Activated T-cell treated with anti-CD3 and anti-CD28 coated beads, Interleukin-2, amount 50 U/mL, for 72 hours (primary cell): ENCODE measurements at regions not wholly inside any gene's neighbourhood (a gene's known extent, or its start where the extent isn't known, plus 50 kb on each side); places are given as distances from the start of the nearest gene placed in this dataset.

Source experiments
- ATAC-seq, 2 donors: fragments of 150-1000 bp; cut with Tn5 transposase; replicated peaks in 1 of 2; 2 replicates each; pipeline ENCODE4 v1.10.0; 2021; ENCODE audit warnings: moderate library complexity in 2 of 2, mild to moderate bottlenecking in 1 of 2
- DNase-seq, 2 donors: peaks; one replicate each; pipeline ENCODE4 v3.0.0; 2021 to 2022; ENCODE audit warnings: mixed read lengths in 1 of 2
- H3K27ac Mint-ChIP-seq: one replicate; pipeline ENCODE4 v1.8.0; 2022; ENCODE audit warnings: mild to moderate bottlenecking, moderate library complexity, mixed read lengths
- H3K27me3 Mint-ChIP-seq: one replicate; pipeline ENCODE4 v1.8.0; 2022; ENCODE audit warnings: low read depth, mixed read lengths
- H3K36me3 Mint-ChIP-seq, 2 donors: one replicate each; pipeline ENCODE4 v1.8.0; 2022; ENCODE audit warnings: mixed read lengths in 2 of 2, mild to moderate bottlenecking in 1 of 2; ENCODE audit not compliant: insufficient read depth in 2 of 2
- H3K4me1 Mint-ChIP-seq: one replicate; pipeline ENCODE4 v1.8.0; 2022; ENCODE audit warnings: low read depth, mixed read lengths
- H3K4me3 Mint-ChIP-seq, 2 donors: one replicate each; pipeline ENCODE4 v1.8.0; 2022; ENCODE audit warnings: mild to moderate bottlenecking in 2 of 2, mixed read lengths in 2 of 2, moderate library complexity in 2 of 2
- H3K9me3 Mint-ChIP-seq, 2 donors: one replicate each; pipeline ENCODE4 v1.8.0; 2022; ENCODE audit warnings: mixed read lengths in 2 of 2

DNA sequence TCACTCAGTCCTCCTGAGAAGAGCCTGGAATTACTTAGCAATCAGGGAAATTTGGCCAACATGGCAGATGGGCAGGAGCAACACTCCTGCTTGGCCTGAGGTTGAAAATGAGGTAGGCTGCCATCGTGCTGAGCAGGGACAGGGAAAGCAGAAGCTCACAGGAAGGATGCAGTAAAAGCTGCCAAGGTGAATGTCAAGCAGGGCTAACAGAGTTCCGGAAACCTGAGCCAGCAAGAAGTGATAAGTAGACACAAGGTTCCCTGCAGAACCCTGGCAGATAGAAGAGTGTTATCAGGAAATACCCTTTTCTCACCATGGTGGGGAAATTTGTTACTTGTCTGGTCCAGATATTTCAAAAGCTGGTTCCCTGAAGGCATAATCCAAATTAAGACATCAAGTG, 454.3 kb upstream of the MEX3C start:
- Mint-ChIP-seq H3K4me3 (no peak overlapping the region), H3K27me3 (peaks cover 6% of the 10 kb centered on the region), H3K4me1 (no peaks in the 10 kb centered on the region), H3K36me3 (no peaks in the 10 kb centered on the region), H3K27ac (no peak overlapping the region), H3K9me3 (peaks cover 0 to 2% of the 10 kb centered on the region in 2 donors)
- no peak for DNase-seq
- ATAC-seq = no peak

GRCh38 chr18:51653507-51654213, 456.2 kb upstream of the MEX3C start:
- no peak overlapping the region for H3K4me3 Mint-ChIP-seq

GRCh38 chr18:51654488-51655326, 457.2 kb upstream of the MEX3C start:
- DNase-seq = no peak
- peaks cover 0 to 2% of the 10 kb centered on the region in 2 donors for H3K9me3 Mint-ChIP-seq
- H3K27me3 Mint-ChIP-seq = peaks cover 6% of the 10 kb centered on the region
- H3K36me3 Mint-ChIP-seq = no peaks in the 10 kb centered on the region
- no peak overlapping the region for H3K4me3 Mint-ChIP-seq
- H3K4me1 Mint-ChIP-seq = no peaks in the 10 kb centered on the region
- ATAC-seq = peak in 1 of 2 donors; percentile 36
- H3K27ac Mint-ChIP-seq = no peak overlapping the region

More at GRCh38 chr18:51653507-51654213, 456.2 kb upstream of the MEX3C start:
- Mint-ChIP-seq H3K9me3 (peaks cover 0 to 2% of the 10 kb centered on the region in 2 donors), H3K36me3 (no peaks in the 10 kb centered on the region), H3K27ac (no peak overlapping the region), H3K27me3 (peaks cover 6% of the 10 kb centered on the region), H3K4me1 (no peaks in the 10 kb centered on the region)
- ATAC-seq (no peak), DNase-seq (no peak)

GRCh38 chr18:51655327-51655698, 457.8 kb upstream of the MEX3C start:
- H3K27ac Mint-ChIP-seq = no peak overlapping the region
- peak in 1 of 2 donors; percentile 68 for ATAC-seq
- peaks cover 6% of the 10 kb centered on the region for H3K27me3 Mint-ChIP-seq
- H3K4me3 Mint-ChIP-seq = no peak overlapping the region
- no peaks in the 10 kb centered on the region for H3K4me1 Mint-ChIP-seq
- H3K9me3 Mint-ChIP-seq = peaks cover 0 to 2% of the 10 kb centered on the region in 2 donors
- H3K36me3 Mint-ChIP-seq = no peaks in the 10 kb centered on the region
- DNase-seq = peak in 1 of 2 donors; percentile 3

DNA sequence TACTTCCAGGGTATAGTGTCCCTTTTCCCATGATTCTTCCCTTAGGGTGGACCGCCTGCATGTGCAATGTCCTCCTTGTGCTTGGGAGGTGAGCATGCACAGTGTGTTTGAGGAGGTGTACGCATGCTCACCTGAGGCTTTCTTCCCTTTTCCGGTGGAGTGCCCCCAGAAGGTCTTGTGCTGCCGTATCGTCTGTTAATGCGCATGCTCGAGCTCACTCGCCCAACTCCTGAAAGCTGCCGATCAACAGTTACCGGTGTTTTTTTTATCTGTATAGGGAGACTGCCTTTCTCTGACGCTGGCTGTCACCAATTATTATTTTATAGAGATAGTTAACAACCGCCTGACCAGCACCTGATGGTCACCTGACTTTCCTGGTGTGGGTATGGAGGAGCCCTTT, 458.8 kb upstream of the MEX3C start:
- Mint-ChIP-seq H3K4me3 (no peak overlapping the region), H3K9me3 (peaks cover 0 to 2% of the 10 kb centered on the region in 2 donors), H3K27ac (no peak overlapping the region), H3K27me3 (peaks cover 6% of the 10 kb centered on the region), H3K4me1 (no peaks in the 10 kb centered on the region), H3K36me3 (no peaks in the 10 kb centered on the region)
- DNase-seq (no peak), ATAC-seq (no peak)

- Mint-ChIP-seq H3K4me3 (no peak overlapping the region), H3K27ac (no peak overlapping the region), H3K4me1 (no peaks in the 10 kb centered on the region), H3K36me3 (no peaks in the 10 kb centered on the region), H3K27me3 (peaks cover 12% of the 10 kb centered on the region), H3K9me3 (no peaks in the 10 kb centered on the region)
- no peak for DNase-seq
- ATAC-seq = no peak
Measured at GRCh38 chr18:51658436-51658835, 461.0 kb upstream of the MEX3C start.

DNA sequence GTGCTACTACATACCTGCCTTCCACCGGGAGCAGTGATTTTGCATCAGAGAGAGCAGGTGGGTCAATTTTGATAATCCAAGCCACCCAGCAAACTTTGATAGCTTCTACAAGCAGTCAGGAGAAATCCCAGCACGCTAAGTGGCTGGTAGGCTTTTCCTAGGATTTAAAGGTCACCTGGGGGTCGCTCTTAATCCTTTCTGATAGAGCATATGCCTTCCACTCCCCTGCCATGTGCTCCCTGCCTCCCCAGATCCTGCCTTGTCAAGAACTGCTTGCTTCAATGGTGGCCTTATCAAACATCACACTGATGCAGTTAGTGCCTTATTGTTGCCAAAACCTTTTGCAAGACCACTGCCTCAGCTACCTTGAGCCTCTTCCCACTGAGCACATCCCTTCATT, 462.3 kb upstream of the MEX3C start:
- Mint-ChIP-seq H3K4me3 (no peak overlapping the region), H3K27me3 (peaks cover 12% of the 10 kb centered on the region), H3K27ac (no peak overlapping the region), H3K36me3 (no peaks in the 10 kb centered on the region), H3K4me1 (no peaks in the 10 kb centered on the region), H3K9me3 (no peaks in the 10 kb centered on the region)
- DNase-seq = no peak
- ATAC-seq = no peak

DNA sequence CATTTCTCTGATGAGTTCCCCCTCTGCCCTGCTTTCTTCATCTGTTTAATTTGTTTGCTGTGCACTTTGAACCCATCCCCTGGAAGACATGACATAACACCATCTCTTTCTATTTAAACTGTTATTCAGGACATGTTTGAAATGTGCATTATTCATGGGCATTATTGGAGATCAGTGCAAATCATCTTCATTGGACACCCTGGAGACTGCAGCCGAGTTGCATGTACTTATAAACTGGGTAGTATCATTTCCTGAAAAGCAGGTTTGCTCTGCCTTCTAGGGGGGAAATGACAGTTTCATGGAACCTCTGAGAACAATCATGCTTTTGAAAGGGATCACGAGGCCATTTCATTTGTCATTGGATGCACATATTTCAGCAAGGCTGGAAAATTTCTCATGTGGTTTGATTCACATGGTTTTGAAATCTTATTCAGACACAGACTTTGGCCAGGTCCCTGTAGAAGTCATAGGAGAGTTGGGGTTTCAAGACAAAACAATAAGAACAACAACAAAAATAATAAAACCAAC, 462.8 kb upstream of the MEX3C start:
- no peak for ATAC-seq
- Mint-ChIP-seq H3K4me1 (no peaks in the 10 kb centered on the region), H3K9me3 (no peaks in the 10 kb centered on the region)

DNA sequence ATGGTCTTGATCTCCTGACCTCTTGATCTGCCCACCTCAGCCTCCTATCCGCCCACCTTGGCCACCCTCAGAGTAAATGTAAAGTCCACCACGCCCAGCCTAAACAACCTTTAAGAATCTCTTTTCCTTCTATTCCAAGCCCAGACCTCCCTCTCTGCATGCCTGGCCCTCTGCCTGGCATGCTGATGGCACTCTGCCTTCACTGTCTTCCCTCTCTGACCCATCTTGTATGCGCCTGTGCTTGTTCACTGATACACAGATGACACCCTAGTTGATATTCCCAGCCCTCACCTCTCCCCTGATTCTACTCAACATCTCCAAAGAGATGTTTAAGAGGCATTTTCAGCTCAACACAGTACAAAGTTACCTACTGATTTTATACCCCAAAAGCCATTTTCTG, 466.8 kb upstream of the MEX3C start:
- ATAC-seq = no peak
- DNase-seq = no peak
- Mint-ChIP-seq H3K4me1 (no peaks in the 10 kb centered on the region), H3K4me3 (no peak overlapping the region), H3K36me3 (no peaks in the 10 kb centered on the region), H3K27ac (no peak overlapping the region), H3K27me3 (peaks cover 20% of the 10 kb centered on the region), H3K9me3 (no peaks in the 10 kb centered on the region)

More for the DNA sequence above, 462.8 kb upstream of the MEX3C start:
- DNase-seq = no peak
- no peaks in the 10 kb centered on the region for H3K36me3 Mint-ChIP-seq
- H3K4me3 Mint-ChIP-seq = no peak overlapping the region
- H3K27me3 Mint-ChIP-seq = peaks cover 13% of the 10 kb centered on the region
- no peak overlapping the region for H3K27ac Mint-ChIP-seq

GRCh38 chr18:51666763-51667191, 469.3 kb upstream of the MEX3C start:
- ATAC-seq = no peak
- Mint-ChIP-seq H3K27ac (no peak overlapping the region), H3K27me3 (peaks cover 17% of the 10 kb centered on the region), H3K36me3 (no peaks in the 10 kb centered on the region), H3K9me3 (no peaks in the 10 kb centered on the region), H3K4me1 (no peaks in the 10 kb centered on the region), H3K4me3 (no peak overlapping the region)
- no peak for DNase-seq

- Mint-ChIP-seq H3K4me1 (no peaks in the 10 kb centered on the region), H3K36me3 (no peaks in the 10 kb centered on the region), H3K9me3 (no peaks in the 10 kb centered on the region), H3K27ac (no peak overlapping the region), H3K4me3 (no peak overlapping the region), H3K27me3 (peaks cover 8% of the 10 kb centered on the region)
- peak in 1 of 2 donors; percentile 32 for ATAC-seq
- peak; percentile 44 to 57 for DNase-seq
Measured at GRCh38 chr18:51668101-51668500, 470.6 kb upstream of the MEX3C start.

DNA sequence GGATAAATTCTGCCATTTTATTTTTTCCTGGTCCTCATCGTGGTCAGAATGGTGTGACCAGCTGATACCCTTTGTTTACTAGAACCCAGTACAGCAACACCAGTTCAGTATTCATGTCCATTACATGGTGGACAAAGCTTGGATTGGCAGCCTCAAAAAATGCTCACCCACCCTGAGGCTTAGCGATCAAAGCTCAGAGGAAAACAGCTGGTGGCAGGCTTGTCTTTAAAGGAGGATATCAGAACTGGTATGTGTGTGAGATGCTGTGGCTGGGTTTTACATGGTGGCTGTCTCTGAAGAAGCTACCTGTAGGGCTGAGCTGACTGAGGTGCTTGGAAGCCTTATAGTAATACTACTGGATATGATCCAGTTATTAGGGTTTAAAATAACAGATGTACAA, 471.1 kb upstream of the MEX3C start:
- no peaks in the 10 kb centered on the region for H3K36me3 Mint-ChIP-seq
- no peak for DNase-seq

DNA sequence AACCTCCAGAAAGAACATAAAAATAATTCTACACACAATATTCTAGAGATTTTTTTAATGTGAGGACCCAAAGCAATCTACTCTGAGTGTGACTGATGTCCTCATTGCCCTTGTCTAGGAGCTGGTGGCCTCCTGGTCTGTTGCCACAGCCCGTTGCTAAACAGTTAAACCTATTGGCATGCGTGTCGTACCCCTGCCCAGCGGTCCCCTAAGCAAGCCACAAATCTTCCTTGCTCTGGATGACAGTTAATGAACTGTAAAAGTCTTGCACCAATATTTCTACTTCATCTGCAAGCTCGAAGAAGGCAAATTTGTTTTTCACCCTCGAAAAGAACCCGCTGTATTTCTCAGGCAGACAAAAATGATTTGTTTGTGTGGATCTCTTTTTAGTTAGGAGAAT, 489.1 kb upstream of the MEX3C start:
- Mint-ChIP-seq H3K4me1 (no peaks in the 10 kb centered on the region), H3K36me3 (no peaks in the 10 kb centered on the region), H3K27ac (no peak overlapping the region), H3K4me3 (no peak overlapping the region), H3K27me3 (no peaks in the 10 kb centered on the region), H3K9me3 (peaks cover 3 to 6% of the 10 kb centered on the region in 2 donors)
- DNase-seq (no peak), ATAC-seq (no peak)

More for the DNA sequence above, 471.1 kb upstream of the MEX3C start:
- H3K4me3 Mint-ChIP-seq = no peak overlapping the region
- no peak overlapping the region for H3K27ac Mint-ChIP-seq
- no peaks in the 10 kb centered on the region for H3K4me1 Mint-ChIP-seq
- no peaks in the 10 kb centered on the region for H3K9me3 Mint-ChIP-seq
- peaks cover 8% of the 10 kb centered on the region for H3K27me3 Mint-ChIP-seq
- ATAC-seq = no peak
